ENCODE measurements at regions not wholly inside any gene's neighbourhood (a gene's known extent, or its start where the extent isn't known, plus 50 kb on each side); places are given as distances from the start of the nearest gene placed in this dataset.
"Not testable (repeated sequence)": the region's sequence is repeated elsewhere in the genome, so short reads cannot be mapped to it uniquely, and the experiment has no call there.

- no peak for TF ChIP-seq ETS1 (IDR thresholded peaks at IDR 0.05)
These were observed 206.3 kb upstream of the HAAO start (continued) for GRCh38 chr2:42998721-42999120.

GRCh38 chr2:42996528-42996927, 204.1 kb upstream of the HAAO start:
- DNase-seq (ENCODE audit: low spot score) (no peak), ATAC-seq (no peak)
- Histone ChIP-seq H2AFZ (no peak overlapping the region), H4K20me1 (replicated peaks; ENCODE audit: insufficient read depth) (no peaks in the 10 kb centered on the region), H3K27me3 (ENCODE audit: insufficient read depth) (no peaks in the 10 kb centered on the region), H3K79me2 (replicated peaks; ENCODE audit: insufficient read depth) (no peaks in the 10 kb centered on the region), H3K4me3 (no peak overlapping the region), H3K4me2 (no peak overlapping the region), H3F3A (replicated peaks; ENCODE audit: low read depth) (no peaks in the 10 kb centered on the region), H3K4me1 (ENCODE audit: insufficient read depth) (no peaks in the 10 kb centered on the region), H3K9me2 (ENCODE audit: insufficient read depth) (peaks cover 3% of the 10 kb centered on the region; the same call in 1 of the 2 replicates), H3K27ac (ENCODE audit: low read depth) (no peak overlapping the region), H3K36me3 (ENCODE audit: insufficient read depth) (no peaks in the 10 kb centered on the region)
- Mint-ChIP-seq H3K27ac (no peak overlapping the region), H3K4me3 (no peak overlapping the region), H3K4me1 (no peaks in the 10 kb centered on the region; the same call in 2 of the 3 replicates), H3K36me3 (ENCODE audit: low read depth) (no peaks in the 10 kb centered on the region; the same call in 1 of the 3 replicates), H3K27me3 (ENCODE audit: insufficient read depth, low read depth, poor library complexity) (peaks cover 5% of the 10 kb centered on the region), H3K9me3 (peaks cover 8% of the 10 kb centered on the region; the same call in 2 of the 3 replicates)
- no peak for TF ChIP-seq JUNB (IDR thresholded peaks at IDR 0.05; ENCODE audit: unreplicated experiment)
- TF ChIP-seq, protein P1, sequence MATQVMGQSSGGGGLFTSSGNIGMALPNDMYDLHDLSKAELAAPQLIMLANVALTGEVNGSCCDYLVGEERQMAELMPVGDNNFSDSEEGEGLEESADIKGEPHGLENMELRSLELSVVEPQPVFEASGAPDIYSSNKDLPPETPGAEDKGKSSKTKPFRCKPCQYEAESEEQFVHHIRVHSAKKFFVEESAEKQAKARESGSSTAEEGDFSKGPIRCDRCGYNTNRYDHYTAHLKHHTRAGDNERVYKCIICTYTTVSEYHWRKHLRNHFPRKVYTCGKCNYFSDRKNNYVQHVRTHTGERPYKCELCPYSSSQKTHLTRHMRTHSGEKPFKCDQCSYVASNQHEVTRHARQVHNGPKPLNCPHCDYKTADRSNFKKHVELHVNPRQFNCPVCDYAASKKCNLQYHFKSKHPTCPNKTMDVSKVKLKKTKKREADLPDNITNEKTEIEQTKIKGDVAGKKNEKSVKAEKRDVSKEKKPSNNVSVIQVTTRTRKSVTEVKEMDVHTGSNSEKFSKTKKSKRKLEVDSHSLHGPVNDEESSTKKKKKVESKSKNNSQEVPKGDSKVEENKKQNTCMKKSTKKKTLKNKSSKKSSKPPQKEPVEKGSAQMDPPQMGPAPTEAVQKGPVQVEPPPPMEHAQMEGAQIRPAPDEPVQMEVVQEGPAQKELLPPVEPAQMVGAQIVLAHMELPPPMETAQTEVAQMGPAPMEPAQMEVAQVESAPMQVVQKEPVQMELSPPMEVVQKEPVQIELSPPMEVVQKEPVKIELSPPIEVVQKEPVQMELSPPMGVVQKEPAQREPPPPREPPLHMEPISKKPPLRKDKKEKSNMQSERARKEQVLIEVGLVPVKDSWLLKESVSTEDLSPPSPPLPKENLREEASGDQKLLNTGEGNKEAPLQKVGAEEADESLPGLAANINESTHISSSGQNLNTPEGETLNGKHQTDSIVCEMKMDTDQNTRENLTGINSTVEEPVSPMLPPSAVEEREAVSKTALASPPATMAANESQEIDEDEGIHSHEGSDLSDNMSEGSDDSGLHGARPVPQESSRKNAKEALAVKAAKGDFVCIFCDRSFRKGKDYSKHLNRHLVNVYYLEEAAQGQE (IDR thresholded peaks at IDR 0.05; ENCODE audit: unreplicated experiment) = no peak

- no peak overlapping the region for H2AFZ ChIP-seq
- H3K9me2 ChIP-seq (ENCODE audit: insufficient read depth) = peaks cover 3% of the 10 kb centered on the region; the same call in 1 of the 2 replicates
- Mint-ChIP-seq H3K27ac (no peak overlapping the region), H3K36me3 (ENCODE audit: low read depth) (no peaks in the 10 kb centered on the region; the same call in 2 of the 3 replicates), H3K27me3 (ENCODE audit: insufficient read depth, low read depth, poor library complexity) (peaks cover 5% of the 10 kb centered on the region), H3K4me1 (no peaks in the 10 kb centered on the region), H3K4me3 (no peak overlapping the region), H3K9me3 (peaks cover 8% of the 10 kb centered on the region; the same call in 2 of the 3 replicates)
- H3K36me3 ChIP-seq (ENCODE audit: insufficient read depth) = no peaks in the 10 kb centered on the region
- TF ChIP-seq POLR2AphosphoS5 (IDR thresholded peaks at IDR 0.05; ENCODE audit: low read depth) = no peak
- no peak for TF ChIP-seq ZNF114 (CRISPR knock-in tag; IDR thresholded peaks at IDR 0.05)
- DNase-seq (ENCODE audit: low spot score) = no peak
- H3K27ac ChIP-seq (ENCODE audit: low read depth) = no peak overlapping the region
- ATAC-seq = no peak
- H3K79me2 ChIP-seq (replicated peaks; ENCODE audit: insufficient read depth) = no peaks in the 10 kb centered on the region
- no peaks in the 10 kb centered on the region for H4K20me1 ChIP-seq (replicated peaks; ENCODE audit: insufficient read depth)
- no peak overlapping the region for H3K4me2 ChIP-seq
- H3K4me1 ChIP-seq (ENCODE audit: insufficient read depth) = no peaks in the 10 kb centered on the region
- no peak overlapping the region for H3K4me3 ChIP-seq
- H3F3A ChIP-seq (replicated peaks; ENCODE audit: low read depth) = no peaks in the 10 kb centered on the region
- H3K27me3 ChIP-seq (ENCODE audit: insufficient read depth) = no peaks in the 10 kb centered on the region
These were observed 203.5 kb upstream of the HAAO start for GRCh38 chr2:42995752-42996422.

- not testable (repeated sequence) for H3K27me3 Mint-ChIP-seq (ENCODE audit: insufficient read depth, low read depth, poor library complexity); H3K4me1 Mint-ChIP-seq; H4K20me1 ChIP-seq (replicated peaks; ENCODE audit: insufficient read depth); H3K36me3 ChIP-seq (ENCODE audit: insufficient read depth); H3K79me2 ChIP-seq (replicated peaks; ENCODE audit: insufficient read depth); DNase-seq (ENCODE audit: low spot score); ATAC-seq; H3K4me1 ChIP-seq (ENCODE audit: insufficient read depth); H3K36me3 Mint-ChIP-seq (ENCODE audit: low read depth); H3F3A ChIP-seq (replicated peaks; ENCODE audit: low read depth); H3K27me3 ChIP-seq (ENCODE audit: insufficient read depth); H3K9me2 ChIP-seq (ENCODE audit: insufficient read depth)
- Mint-ChIP-seq H3K4me3 (peak overlapping the region; percentile 60), H3K27ac (peak overlapping the region; percentile 86), H3K9me3 (peaks cover 13% of the 10 kb centered on the region; the same call in 2 of the 3 replicates)
- peak overlapping the region; percentile 76 for H3K27ac ChIP-seq (ENCODE audit: low read depth)
- H3K4me3 ChIP-seq = peak overlapping the region; percentile 47; the same call in 1 of the 2 replicates
- peak overlapping the region; percentile 66; the same call in 1 of the 2 replicates for H3K4me2 ChIP-seq
- peak overlapping the region; percentile 78 for H2AFZ ChIP-seq
These were observed 197.1 kb upstream of the HAAO start for GRCh38 chr2:42989283-42990081.

DNA sequence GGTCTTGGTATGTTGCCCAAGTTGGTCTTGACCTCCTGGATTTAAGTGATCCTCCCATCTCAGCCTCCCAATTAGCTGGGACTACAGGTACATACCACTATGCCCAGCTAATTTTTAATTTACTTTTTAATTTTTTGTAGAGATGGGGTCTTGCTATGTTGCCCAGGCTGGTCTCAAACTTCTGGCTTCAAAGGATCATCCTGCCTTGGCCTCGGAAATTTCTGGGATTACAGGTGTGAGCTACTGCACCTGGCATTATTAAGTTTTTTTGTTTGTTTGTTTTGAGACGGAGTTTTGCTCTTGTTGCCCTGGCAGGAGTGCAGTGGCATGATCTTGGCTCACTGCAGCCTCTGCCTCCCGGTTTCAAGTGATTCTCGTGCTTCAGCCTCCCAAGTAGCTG, 195.7 kb upstream of the HAAO start:
- H3K4me1 ChIP-seq (ENCODE audit: insufficient read depth); H3K27ac ChIP-seq (ENCODE audit: low read depth); H3F3A ChIP-seq (replicated peaks; ENCODE audit: low read depth); H3K36me3 Mint-ChIP-seq (ENCODE audit: low read depth); ATAC-seq; H3K4me3 Mint-ChIP-seq; H3K27me3 ChIP-seq (ENCODE audit: insufficient read depth); H3K9me2 ChIP-seq (ENCODE audit: insufficient read depth); H3K36me3 ChIP-seq (ENCODE audit: insufficient read depth); H3K27ac Mint-ChIP-seq; H3K27me3 Mint-ChIP-seq (ENCODE audit: insufficient read depth, low read depth, poor library complexity); H3K4me3 ChIP-seq; H2AFZ ChIP-seq; H4K20me1 ChIP-seq (replicated peaks; ENCODE audit: insufficient read depth); H3K4me2 ChIP-seq; H3K4me1 Mint-ChIP-seq; DNase-seq (ENCODE audit: low spot score); H3K79me2 ChIP-seq (replicated peaks; ENCODE audit: insufficient read depth): not testable (repeated sequence)
- peaks cover 13% of the 10 kb centered on the region; the same call in 2 of the 3 replicates for H3K9me3 Mint-ChIP-seq

Data from GM23338 (cell line).